GM12872 (cell line): ENCODE measurements at regions not wholly inside any gene's neighbourhood (a gene's known extent, or its start where the extent isn't known, plus 50 kb on each side); places are given as distances from the start of the nearest gene placed in this dataset.

Source experiments
- TF ChIP-seq, protein P1 (sequence below): IDR thresholded peaks from 3 replicates; pipeline ENCODE4 v1.5.1; 2011; ENCODE audit warnings: low read depth, mild to moderate bottlenecking, low read length, moderate library complexity; ENCODE audit not compliant: insufficient read depth

DNA sequence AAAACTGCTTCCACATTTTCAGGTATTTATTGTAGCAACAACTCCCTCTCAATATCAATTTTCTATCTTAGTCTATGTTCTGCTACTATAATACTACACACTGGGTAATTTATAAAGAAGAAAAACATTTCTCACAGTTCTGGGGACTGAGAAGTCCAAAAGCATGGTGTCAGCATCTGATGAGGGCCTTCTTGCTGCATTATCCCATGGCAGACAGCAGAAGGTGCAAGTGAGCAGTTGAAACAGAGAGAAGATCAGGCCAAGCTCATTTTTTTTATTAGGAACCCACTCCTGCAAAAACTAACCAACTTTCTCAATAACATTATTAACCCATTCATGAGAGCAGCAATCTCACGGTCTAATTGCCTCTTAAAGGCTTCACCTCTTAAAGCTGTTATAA, 376.0 kb downstream of the RAB28 start:
- TF ChIP-seq, protein P1, sequence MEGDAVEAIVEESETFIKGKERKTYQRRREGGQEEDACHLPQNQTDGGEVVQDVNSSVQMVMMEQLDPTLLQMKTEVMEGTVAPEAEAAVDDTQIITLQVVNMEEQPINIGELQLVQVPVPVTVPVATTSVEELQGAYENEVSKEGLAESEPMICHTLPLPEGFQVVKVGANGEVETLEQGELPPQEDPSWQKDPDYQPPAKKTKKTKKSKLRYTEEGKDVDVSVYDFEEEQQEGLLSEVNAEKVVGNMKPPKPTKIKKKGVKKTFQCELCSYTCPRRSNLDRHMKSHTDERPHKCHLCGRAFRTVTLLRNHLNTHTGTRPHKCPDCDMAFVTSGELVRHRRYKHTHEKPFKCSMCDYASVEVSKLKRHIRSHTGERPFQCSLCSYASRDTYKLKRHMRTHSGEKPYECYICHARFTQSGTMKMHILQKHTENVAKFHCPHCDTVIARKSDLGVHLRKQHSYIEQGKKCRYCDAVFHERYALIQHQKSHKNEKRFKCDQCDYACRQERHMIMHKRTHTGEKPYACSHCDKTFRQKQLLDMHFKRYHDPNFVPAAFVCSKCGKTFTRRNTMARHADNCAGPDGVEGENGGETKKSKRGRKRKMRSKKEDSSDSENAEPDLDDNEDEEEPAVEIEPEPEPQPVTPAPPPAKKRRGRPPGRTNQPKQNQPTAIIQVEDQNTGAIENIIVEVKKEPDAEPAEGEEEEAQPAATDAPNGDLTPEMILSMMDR, result peak; percentile 24; the same call in 1 of the 3 replicates

DNA sequence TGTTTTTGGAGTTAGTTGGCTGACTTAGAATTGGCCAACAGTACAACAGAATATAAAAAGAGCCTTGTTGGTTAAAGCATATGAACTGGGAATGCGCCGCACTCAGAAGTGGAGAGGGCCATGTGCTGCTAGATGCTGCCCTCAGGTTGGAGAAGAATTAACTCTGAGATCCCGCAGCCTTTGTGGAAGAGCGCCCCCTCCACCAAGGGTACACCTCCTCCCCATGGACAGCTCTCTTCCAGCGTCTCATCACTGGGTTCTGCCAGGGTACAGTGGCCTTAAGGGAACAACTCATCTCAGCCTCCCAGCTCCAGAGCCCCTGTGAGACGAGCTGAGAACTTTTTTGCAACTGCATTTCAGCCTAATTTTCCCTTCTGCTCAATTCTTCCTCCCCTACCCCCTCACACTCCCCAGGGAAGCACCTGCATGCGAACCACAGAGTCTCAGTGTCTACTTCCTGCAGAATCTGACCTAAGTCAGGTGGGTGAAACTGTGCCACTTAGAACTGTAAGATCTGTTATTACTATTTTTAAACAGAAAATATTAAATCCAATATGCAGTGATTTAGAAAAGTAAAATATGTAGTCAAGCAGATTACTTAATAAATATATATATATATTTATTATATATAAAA, 380.6 kb downstream of the RAB28 start:
- TF ChIP-seq, protein P1, result no peak

DNA sequence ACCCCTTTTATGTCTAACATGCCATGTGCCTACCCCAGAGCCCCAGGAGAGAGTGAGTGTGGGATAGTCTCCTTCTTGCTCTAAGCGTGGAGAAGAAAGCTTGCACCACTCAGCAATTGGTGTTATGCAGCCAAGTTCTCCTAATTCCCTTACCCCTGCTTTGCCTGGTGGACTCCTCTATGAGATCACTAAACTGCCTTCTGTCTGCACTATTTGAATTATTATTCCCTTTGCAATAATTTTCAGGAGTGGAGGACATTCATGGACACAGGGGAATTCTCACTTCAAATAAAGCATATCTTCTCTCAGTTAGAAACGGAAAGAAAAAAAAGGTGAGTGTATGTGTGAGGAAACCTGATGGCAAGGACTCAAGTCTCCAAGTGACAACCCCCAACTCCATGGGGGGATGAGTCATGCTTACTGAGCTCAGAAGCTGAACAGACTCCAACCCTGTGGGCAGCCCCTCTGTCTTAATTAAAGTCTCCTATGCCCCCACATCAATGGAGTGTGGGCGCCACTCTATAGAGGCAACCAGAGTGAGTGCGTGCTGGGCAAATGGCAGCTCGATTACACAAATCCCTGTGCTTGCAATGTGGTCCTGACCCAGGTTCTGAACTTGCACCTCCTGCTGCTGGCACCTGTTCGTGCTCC, 381.9 kb downstream of the RAB28 start:
- TF ChIP-seq, protein P1, result no peak

DNA sequence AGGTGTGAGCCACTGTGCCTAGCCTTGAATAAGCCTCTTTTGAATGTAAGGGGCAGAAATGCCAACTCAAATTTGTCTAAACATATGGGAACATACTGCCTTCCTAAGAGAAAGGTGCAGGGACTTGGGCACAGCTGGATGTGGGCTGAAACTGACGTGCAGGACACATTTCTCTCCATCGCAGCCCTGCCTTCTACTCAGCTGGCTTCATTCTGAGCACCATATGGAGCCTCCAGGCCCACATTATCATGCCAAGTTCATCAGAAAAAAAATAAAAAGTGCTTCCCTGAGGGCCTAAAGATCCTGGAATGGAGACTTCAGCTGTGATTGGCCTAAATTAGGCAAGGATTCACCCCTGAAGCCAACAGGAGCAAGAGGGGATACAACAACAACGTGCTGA, 386.2 kb downstream of the RAB28 start:
- TF ChIP-seq, protein P1, result no peak

DNA sequence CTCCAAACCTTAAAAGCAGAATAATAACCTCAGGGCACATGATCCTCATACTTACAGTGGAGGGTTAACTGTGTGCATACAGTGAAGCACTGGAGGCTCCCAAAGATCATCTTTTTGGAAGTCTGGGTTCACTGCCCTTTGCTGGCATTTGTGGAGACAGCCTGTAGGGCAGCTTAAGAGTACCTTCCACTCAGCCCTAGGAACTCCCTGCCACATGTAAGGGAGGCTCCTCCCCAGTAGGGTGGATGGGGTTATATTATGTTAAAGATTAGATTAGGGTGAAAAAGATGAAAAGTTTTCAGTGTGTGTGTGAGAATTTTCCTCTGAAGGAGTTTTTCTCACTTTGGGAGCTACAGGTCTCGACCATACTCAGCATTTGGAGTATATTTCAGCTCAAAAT, 388.4 kb downstream of the RAB28 start:
- TF ChIP-seq, protein P1, result no peak

DNA sequence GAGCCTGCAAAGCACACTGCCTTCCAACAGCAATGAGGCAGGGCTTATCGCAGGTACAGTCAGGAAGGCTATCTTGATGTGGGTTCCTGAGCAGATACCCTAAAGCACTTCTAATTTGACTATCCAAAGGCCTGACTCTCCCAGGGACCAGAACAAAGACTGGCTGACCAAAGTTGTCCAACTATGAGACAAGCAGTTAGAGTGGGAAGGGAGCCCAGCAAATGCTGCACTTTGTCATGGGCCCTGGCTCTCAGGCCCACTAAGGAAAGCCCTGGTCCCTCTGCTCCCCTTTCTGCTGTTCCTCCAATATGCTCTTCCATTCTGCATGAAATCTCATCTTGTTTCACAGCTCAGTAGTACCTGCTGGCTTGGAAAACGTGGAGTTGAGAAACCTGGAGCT, 391.0 kb downstream of the RAB28 start:
- TF ChIP-seq, protein P1, result no peak

DNA sequence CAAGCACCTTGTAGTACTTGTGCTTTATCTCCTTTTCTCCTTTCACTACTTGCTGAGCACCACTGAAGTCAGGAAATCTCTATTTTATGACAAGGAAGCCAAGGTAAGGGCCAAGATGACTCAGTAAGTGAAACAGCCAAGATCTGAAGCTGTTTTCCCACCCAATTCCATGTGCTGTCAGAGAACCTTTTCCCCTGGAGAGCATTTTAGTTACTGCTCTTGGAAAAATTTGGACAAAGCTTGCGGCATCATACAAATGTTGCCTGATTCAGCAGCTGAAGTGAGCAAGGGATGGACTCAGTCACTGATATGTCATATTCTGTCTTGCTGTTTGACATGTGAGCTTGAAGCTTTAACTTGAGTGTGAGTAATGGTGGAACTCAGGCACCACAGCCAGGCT, 391.4 kb downstream of the RAB28 start:
- TF ChIP-seq, protein P1, result no peak
